Activated effector memory CD4-positive, alpha-beta T cell treated with Interleukin-2 at 50 U/mL for 16 hours (primary cell): ENCODE measurements at regions not wholly inside any gene's neighbourhood (a gene's known extent, or its start where the extent isn't known, plus 50 kb on each side); places are given as distances from the start of the nearest gene placed in this dataset.

ENCODE experiments used
- DNase-seq: peaks from one replicate; pipeline ENCODE4 v3.0.0-alpha.2; 2020

DNA sequence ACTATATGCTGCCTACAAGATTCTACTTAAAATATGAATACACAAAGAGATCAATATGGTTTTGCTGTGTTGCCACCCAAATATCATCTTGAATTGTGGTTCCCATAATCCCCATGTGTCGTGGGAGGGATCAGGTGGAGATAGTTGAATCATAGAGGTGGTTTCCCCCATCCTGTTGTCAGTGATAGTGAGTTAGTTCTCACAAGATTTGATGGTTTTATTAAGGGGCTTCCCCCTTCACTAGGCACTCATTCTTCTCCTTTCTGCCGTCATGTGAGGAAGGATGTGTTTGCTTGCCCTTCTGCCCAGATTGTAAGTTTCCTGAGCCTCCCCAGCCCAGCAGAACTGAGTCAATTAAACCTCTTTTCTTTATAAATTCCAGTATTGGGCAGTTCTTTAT lies 654.4 kb upstream of the NR5A2 start:
- no peak for DNase-seq

DNA sequence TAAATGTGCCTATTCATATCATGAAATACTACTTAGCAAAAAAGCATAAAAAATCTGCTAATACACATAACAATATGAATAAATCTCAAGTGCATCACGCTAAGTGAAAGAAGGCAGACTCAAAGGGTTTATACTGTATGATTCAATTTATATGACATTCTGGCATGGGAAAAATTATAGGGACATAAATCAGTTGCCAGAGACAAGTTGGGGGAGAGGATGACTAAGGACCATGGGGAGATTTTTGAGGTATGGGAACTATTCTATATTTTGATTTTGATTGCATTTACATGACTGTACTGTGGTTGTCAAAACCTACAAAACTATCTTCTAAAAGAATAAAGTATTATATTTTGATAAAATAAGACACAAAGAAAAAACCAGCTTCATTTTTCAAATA lies 650.3 kb upstream of the NR5A2 start:
- no peak for DNase-seq

DNA sequence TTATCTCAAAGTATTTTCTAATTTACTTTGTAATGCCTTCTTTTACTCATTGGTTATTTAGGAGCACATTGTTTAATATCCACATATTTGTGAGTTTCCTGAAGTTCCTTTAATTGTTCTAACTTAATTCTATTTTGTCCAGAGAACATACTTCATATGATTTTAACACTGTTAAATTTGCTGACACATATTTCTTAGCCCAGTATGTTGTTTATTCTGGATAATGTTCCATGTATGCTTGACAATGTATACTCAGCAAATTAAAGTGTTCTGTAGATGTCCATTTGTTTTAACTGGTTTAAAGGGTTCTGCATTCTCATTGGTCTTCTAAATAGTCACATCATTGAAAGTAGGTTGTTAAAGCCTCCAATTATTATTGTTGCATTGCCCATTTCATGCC lies 643.7 kb upstream of the NR5A2 start:
- no peak for DNase-seq

DNA sequence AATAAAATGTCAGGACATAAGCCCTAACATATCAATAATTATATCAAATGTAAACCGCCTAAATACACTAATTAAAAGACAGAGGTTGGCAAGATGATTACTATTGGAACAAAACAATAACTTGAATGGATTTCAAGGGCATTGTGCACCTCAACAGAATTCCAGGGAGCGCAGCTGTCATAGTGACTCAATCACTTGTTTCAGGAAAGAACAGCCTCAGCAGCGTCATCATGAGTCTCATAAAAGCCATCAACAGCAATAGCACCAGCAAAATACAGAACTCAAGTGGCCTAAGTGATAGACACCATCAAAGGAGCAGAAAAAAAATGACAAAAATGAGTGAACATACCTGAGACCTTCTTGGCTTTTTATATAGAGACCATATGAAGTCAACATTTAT lies 632.7 kb upstream of the NR5A2 start:
- DNase-seq, result no peak

DNA sequence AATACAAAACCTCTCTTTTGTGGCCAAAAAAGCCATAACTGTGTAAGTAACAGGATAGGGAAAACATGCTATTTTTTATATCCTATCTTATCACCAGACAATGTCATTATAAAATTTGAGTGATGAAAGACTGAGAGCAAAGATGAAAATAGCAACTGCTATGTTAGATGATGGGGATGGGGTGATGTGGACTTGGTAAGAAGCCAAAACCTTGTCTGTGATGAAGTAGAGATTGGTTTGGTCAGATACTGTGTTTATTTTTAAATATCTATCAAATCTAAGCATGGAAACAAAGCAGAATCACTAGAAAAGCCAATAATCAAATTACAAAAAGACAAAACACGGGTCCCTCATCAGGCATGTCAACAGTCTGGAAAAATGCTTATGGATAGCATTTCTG lies 631.1 kb upstream of the NR5A2 start:
- DNase-seq, result no peak

DNA sequence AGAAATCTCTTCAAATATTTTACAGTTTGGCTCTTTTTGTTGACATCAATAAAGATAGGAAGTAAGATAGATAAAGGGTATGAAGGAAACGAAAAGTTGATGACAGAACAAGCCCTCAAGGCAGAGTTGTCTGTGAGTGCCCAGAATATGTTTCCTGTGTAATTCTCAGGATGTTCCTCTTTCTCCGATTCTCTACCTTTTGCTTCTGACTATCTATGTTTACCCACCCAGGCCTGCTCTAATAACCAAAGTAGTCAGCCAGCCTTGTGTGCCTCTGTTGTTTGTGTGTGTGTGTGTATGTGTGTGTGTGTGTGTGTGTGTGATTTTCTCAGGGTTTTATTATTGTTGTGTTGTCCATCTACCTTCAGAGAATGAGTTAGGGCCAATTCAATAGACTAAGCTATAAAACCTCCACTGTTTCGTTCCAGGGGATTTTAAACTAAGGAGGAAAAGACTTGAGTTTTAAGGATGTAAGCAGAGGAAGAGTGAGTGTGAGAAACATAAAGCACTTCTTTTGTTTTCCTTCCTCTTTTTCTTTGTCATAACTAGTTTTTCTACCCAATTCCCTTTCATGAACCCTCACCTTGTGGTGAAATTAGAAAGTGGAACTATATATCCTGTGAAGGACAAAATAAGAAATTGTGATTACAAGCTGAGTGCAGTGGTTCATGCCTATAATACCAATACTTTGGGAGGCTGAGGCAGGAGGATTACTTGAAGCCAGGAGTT lies 627.4 kb upstream of the NR5A2 start:
- no peak for DNase-seq

DNA sequence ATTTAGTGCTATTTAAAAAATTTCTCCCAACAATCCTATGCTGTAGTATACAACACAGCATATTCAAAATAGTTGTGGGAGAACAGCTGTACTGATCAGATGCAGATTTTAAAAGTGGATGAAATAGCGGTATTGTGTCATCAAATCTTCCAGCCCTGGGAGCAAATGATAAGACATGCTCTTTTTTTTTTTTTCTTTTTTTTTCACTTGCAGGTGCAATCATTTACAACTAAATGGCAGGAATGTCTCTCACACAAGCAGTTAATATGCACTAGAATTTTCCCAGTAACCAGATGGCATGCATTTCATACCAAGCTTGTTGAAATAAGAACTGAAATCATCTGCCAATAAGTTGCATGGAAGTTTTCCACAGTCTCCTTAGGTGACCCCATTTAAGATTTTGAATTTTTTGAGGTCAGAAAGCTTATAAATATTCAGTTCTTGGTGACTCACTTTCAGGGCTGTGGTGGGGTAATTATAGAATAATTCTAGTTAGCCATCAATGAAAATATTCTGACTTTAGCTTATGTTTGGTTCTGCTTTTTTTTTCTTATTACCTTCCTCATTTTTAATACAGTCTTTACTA lies 623.9 kb upstream of the NR5A2 start:
- DNase-seq, result no peak

DNA sequence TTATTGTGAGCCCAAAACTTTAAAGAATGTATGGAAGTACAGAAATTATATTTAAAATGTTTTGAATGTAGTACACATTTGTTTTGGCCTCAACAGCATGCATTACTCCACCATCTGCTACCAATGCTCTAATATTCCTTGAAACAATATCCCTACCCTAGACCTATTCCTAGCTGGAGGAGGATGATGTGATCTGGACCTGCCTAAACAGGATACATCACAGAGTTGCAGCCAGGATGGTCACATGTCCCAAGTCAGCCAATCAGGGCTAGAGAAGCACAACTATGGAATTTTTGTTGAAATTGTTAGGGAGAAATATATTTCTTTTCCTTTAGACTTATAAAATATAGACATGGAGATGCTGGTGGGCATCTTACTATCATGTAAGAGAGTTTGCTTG lies 623.3 kb upstream of the NR5A2 start:
- DNase-seq, result no peak

DNA sequence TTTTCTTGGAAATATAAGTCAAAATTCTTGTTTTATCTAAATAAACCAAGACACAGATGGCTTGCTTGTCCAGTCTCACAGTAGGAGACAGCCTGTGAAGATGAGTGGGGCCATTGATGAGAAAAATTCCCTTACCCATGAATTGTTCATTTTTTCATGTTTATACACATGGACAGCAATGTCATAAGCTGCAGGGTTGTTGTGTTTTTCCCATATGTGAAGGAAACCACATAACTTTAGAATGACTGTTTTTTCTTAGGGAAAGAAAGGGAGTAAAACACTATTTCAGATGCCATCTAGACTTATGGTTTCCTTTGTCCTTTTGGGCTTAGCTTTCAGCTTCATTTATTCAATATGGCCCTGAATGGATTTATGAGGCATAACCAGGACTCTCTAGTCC lies 622.5 kb upstream of the NR5A2 start:
- DNase-seq, result no peak

DNA sequence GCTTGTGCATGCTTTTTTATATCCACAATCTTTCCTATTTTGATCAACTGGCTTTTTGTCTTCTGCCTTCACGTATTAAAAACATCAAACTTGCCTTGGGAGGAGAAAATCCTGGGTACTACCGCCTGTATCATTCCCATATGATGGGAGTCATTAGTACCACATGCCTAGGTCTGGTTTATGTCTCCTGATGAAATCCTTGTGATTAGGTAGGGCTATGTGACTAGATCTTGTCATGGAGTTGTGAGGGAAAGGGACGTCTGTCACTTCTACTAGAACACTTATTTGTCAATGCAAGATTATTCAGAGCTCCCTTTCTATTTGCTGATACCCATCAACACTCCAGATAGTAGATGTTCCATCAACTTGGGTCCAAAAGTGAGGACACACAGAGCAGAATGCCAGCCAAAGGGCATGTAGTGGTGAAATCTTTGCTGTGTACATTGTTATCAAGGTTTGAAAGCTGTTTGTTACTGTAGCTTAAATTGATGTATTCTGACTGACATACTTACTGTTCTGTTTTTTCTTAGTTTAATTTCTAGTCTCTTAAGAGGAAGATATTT lies 621.8 kb upstream of the NR5A2 start:
- DNase-seq, result no peak

DNA sequence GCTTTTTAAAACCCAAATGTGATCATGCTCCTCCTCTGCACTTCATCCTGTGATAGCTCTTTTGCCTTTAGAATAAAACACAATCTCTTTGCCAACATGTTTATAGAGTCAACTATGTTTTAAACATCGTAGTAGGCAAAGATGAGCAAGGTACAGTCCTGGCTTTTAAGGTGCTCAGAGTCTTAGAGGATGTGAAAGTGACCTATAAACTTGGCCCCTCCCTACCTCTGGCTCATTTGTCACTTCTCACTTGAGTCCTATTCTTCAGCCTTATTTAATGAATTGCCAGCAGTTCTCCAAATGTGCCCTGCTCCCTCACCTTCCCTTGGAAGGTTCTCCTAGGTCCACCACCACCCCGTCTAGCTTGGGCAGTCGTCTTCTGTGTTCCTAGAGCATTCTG lies 617.0 kb upstream of the NR5A2 start:
- no peak for DNase-seq

DNA sequence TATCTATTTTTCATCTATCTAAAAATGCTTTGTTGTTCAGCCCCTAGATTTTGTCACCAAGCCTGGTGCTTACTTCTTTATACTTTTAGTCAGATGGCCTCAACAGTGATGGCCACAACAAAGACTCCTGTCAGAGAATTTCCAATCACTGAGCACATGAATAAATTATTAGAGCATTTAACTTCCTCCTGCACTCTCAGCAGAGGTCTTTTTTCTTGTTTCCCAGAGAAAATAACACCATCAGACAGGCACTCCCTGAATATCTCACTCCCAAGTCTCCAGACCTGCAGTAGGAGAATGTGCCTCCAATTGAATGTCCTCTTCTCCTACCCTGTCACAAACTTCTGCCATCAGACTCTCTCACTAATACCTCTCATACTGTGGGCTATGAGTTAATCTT lies 616.0 kb upstream of the NR5A2 start:
- no peak for DNase-seq

DNA sequence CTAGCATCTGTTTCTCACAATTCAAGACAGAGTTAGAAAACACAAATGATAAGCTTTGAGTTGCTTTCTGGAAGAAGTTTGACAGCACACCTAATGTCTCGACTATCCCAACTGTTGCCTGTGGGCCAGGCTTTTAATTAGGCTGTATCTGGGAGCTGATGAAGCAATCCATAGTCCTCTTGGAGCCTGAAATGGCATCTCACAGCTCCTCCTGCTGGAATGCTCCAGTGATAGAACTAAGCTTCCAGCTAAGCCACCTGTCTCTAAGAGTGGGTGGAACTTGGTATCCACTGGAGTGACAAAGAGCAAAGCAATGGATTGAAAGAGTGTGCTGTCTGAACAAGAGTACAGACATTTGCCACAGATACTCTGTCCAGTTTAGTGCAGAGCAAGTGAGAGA lies 605.3 kb upstream of the NR5A2 start:
- DNase-seq, result no peak

DNA sequence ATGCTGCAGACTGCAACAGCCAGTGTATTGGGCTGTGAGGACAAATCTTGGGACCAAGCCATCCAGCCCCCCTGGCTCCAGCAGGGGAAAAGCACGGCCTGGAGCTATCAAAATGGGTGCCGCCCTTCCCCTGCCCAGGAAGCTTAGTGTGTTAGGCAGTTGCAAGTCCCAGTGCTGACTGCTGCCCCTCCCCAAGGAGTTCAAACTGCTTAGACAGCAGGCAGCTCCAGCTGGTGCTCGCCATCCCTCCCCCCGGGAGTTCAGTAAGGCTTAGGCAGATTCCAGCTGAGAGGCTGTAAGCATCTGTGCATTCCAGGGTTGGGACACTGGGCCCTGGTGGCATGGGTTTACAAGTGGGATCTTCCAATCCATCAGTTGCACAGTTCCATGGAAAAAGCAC lies 579.6 kb upstream of the NR5A2 start:
- no peak for DNase-seq

DNA sequence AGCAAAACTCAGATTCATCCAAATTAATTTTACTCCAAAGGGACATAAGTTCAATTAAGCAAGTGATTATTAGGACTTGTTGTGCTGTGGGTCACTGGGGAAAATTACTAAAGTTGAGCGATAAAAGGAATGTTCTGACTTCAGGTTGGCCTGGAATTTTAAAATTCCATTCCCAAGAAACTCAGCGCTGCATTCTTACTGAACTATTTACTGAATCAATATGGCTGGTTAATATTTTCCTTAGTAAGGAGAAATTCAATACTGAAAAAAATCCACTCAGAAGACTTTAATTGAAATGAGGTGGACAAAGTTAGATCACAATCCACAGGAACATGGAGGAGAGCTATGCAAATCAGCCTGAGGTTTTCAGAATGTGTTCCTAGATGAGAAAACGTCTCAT lies 578.9 kb upstream of the NR5A2 start:
- no peak for DNase-seq

DNA sequence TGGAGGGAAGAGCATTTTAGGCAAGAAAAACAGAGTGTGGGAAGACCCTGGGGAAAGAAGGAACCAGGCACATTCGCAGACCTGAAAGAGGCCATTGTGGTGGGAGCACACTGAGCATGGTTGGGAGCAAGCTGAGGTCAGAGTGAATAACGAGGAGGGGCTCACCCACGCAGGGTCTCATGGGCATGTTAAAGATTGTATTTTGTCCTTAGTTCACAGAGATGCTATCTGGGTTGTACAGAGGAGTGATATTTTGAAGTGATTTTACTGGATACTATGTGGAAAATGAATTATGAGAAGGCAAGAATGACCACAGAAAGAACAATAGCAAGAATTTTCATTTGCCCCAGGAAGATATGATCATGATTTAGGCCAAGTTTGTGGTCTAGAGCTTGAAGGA lies 578.3 kb upstream of the NR5A2 start:
- no peak for DNase-seq

DNA sequence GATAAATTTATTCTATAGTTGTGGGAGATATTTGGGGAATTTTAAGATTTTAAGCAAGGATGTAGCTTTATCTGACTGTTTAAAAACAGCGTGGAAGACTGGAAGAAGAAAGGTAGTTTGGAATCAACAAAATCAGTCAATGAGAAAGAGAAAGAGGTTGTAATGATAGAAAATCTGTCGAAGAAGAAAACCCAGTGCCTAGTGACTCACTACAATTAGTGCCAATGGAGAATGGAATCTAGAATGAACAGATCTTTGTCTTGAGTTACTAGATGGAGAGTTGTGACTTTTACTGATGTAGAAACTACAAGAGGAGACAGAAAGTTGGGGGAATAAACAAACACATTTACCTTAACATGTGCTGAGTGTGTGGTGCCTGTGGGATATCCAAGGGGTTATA lies 577.8 kb upstream of the NR5A2 start:
- no peak for DNase-seq

DNA sequence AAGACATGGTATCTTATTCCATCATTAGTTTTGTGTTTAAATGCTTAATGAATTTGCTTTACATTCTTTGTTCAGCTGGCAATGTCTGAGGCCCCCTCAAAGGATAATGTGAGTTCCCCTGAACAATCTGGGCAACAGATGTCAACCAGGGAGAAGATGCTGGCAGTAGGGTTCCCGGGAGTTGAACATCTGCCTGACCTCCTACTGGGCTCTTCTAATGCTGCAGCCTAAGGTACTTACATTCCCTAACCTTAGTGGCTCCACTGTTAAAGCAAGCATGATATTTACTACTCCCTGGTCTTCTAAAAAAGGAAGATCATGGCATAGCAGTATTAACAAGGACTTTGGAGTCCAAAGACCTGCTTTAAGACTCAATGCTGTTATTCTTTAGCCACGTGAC lies 574.9 kb upstream of the NR5A2 start:
- DNase-seq, result no peak

DNA sequence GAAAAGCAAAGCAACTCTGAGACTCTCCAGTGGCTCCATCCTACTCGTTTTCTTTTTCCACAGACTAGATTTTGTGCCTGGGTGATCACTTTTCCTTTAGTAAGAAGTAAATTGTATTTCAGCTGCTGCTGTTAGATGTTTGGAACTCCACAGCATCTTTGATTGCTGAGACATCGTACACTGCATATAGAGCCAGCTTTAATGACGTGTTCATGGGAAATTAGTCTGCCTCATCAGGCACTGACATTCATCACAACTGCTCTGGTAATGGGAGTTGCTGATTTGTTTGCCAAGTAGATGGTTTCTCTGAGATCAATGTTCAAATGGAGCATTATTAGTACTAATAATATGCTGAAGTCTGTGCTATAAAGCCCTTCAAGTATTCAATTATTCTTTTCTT lies 573.8 kb upstream of the NR5A2 start:
- DNase-seq, result no peak

DNA sequence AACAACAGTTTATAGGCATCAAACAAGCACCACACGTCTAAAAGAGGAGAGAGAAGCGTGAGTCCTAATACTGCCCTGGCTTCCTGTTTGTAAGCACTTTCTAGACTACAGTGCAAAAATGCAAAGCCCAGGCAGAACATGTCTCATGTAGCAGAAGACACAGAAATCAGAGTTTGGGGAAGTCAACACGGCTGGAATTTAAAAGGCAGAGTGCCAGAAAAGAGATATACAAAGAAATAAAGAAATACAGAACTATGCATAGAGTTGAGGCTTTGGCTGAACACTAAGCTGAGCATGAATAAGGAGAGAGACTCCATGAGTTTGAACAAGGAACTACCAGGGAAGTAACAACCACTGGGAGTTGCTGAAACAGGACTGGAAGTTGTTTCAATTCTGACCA lies 566.6 kb upstream of the NR5A2 start:
- no peak for DNase-seq

DNA sequence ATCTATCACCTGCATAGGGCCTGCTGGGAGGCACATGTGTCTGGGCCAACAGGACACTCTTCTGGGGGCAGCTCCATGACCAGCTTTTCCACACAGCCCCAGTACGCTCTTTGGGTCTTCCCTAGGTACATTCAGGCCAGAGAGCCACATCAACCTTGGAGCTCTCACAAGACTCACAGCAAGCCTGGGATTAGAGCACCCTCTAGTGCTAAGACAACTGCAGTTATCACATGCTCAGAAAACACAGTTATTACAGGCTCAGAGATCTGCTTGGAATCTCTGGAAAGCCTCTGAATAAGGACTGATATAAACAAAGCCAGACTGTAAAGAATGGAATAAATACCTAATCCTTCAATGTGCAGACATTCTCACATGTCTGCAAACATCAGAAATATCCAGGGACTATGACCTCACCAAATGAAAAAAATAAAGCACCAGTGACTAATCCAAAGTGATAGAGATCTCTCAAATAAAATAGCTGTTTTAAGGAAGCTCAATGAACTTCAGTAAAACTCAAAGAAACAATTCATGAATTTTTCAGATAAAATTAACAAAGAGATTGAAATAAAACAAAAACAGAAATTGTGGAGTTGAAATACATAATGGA lies 563.9 kb upstream of the NR5A2 start:
- DNase-seq, result no peak

DNA sequence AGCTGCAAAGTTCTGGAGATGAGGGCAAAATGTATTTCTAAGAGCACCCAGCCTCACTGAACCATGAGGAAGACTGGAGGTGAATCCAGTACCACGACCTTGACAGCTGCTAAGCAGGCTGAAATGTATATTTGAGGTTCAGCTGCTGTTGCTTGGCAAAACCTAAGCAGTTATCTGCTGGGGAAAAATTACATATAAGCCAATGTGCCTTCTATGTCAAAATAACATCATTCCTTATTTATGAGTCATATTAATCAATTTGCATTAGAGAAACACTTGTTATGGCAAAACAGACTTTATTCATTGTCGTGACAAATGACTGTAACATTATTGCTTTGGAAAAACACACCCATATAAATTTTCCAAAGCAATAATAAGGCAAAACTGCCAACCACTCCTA lies 560.5 kb upstream of the NR5A2 start:
- no peak for DNase-seq

DNA sequence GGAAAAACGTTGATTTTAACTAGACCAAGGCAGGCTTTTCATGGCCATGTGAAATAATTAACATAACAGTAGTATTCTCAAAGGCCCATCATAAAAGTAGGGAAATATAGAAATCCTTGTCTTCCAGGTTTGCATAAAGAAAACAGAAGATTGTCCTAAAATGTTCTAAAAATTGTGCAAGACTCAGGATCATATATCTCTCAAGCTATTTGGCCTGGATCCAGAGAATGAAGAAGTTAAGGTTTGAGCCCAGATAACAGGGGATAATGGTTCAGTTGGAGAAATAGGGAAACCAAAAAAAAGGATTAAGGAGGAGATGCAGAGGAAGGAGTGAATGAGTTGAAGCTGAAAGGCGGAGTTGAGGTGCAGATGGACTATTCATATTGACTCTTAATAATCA lies 555.5 kb upstream of the NR5A2 start:
- DNase-seq, result no peak

DNA sequence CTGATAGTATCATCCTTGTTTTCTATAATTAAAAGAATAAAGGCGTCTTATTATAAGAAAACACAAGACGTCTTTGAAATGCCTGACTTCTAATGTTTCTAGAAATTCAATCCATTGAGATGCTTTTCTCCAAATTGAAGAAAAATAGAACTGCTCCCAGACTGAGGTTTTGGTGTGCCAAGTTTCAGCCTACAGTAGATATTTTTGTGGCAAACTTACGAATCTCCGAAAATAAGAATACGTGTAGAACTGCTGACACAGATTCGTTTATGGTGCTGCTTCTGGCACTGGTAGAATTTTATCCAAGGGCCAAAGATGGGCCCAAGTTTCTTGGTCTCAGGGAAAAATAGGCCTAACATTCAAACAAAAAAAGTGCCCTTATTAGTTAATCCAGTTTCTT lies 554.5 kb upstream of the NR5A2 start:
- DNase-seq, result no peak

DNA sequence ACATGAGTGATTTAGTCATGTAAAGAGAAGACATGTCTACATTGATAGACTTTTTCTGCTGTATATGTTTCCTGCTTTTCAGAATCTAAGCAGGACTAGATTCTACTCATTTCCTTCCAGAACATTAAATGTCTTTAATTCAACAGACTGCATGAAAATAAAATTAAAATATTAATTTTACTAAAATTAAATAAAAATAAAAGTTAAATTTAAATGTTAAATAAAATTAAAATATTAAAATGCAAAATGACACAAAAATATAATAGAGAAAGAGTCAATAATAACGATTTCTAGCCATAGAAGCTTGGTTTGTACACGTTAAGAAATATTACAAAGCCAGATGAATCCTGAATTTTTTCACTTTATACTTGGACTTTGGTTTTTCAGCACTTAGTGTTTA lies 552.8 kb upstream of the NR5A2 start:
- no peak for DNase-seq
